Stimulated activated naive CD4-positive, alpha-beta T cell (primary cell): ENCODE measurements at regions not wholly inside any gene's neighbourhood (a gene's known extent, or its start where the extent isn't known, plus 50 kb on each side); places are given as distances from the start of the nearest gene placed in this dataset.
"Not testable (repeated sequence)": the region's sequence is repeated elsewhere in the genome, so short reads cannot be mapped to it uniquely, and the experiment has no call there.

Experiments
- DNase-seq, 6 experiments: peaks; one replicate each; lab custom pipeline; 2025; lab: John Stamatoyannopoulos, UW

GRCh38 chr14:55847766-55848165 is 267.8 kb downstream of the KTN1 start:
- DNase-seq = no peak

GRCh38 chr14:55848964-55849363 is 269.0 kb downstream of the KTN1 start:
- DNase-seq = no peak

- DNase-seq = no peak
Measured at GRCh38 chr14:55849833-55850232, 268.4 kb upstream of the PELI2 start.

DNA sequence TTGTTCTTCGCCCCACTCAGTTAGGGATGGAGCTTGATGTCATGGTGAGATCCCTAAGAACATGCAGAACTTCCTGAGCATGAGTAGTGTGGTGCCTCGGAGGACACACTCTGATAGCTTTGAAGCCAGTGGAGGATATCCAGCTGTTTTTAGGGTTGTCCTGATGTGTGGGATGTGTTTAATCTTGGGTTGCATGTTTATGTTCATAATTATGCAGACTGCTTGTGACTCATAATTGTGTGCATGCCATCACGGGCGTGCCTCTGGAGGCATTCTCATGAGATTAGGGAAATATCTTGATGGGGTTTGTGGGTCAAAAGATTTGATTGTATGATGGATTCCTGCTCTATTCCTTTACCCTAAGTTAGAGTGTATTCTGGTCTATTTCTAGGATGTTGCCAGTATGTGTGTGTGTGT is 267.4 kb upstream of the PELI2 start:
- no peak for DNase-seq

- no peak for DNase-seq
Measured at GRCh38 chr14:55851301-55851700, 266.9 kb upstream of the PELI2 start.

DNA sequence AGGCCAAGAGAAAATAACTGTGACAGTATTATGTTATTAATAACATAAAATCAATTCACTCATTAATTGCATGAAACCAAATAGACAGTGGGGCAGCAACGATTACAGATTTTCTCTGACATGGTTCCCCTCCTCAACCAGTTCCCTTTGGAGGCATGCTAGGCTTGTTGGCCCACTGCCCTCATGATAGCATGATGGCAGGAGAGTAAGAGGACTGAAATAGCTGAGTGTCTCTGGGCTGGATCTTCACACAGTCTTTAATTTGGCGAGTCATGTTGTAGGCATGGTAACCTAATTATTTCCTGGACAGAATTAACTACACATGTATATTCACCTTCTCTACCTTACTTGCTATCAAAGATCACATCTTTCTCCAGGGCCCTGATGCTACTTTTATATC is 266.2 kb upstream of the PELI2 start:
- DNase-seq = no peak

DNA sequence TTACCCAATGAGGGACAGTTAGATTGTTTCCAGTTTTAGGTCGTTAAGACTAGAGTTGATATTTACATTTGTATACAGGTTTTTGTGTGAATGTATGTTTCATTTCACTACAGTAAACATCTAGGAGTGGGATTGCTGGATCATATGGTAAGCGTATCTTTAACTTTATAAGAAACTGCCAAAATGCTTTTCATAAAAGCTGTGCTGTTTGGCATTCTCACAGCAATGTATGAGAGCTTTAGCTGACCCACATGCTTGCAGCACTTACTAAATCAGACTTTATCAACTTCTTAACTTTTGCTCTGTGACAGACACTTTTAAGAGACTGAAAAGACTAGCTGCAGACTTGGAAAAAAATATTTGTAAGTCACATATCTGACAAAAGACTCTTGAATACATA is 262.5 kb upstream of the PELI2 start:
- no peak for DNase-seq

DNA sequence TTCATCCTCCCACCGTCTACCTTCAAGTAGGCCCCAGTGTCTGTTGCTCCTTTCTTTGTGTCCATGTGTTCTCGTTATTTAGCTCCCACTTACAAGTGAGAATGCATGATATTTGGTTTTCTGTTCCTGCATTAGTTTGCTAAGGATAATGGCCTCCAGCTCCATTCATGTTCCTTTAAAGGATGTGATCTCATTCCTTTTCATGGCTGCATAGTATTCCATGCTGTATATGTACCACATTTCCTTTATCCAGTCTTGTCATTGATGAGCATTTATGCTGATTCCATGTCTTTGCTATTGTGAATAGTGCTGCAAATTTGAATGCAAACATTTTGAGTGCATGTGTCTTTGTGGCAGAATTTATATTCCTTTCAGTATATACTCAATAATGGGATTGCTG is 259.6 kb upstream of the PELI2 start:
- no peak for DNase-seq

DNA sequence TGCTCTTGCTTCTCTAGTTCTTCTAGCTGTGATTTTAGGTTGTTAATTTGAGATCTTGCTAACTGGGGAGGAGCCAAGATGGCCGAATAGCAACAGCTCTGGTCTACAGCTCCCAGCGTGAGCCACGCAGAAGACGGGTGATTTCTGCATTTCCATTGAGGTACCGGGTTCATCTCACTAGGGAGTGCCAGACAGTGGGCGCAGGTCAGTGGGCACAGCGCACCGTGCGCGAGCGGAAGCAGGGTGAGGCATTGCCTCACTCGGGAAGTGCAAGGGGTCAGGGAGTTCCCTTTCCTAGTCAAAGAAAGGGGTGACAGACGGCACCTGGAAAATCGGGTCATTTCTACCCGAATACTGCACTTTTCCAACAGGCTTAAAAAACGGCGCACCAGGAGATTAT is 256.6 kb upstream of the PELI2 start:
- DNase-seq = not testable (repeated sequence)

- no peak for DNase-seq
Measured at GRCh38 chr14:55864890-55865655, 253.1 kb upstream of the PELI2 start.

- DNase-seq = no peak
Measured at GRCh38 chr14:55867311-55867710, 250.9 kb upstream of the PELI2 start.

GRCh38 chr14:55867719-55868118 is 250.5 kb upstream of the PELI2 start:
- no peak for DNase-seq

GRCh38 chr14:55869397-55870049 is 248.7 kb upstream of the PELI2 start:
- DNase-seq = no peak

DNA sequence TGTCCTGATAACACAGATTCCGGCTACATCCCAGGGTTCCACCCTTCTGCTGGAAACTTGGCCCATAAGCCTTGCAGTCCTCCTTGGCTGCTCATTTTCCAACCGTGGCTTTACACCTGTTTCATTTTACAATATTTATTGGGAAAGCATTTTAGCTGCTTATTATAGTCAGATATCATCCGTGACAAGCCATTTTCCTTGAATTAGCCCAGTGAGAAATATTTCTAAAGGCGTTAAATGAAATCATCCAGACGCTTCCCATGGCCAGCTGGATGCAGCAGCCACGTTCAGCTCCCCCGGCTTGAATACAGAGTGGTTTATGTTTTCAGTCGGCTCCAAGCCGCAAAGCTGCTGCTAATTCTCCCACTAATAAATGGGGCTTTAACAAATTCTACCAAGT is 245.0 kb upstream of the PELI2 start:
- DNase-seq = no peak

GRCh38 chr14:55874785-55875184 is 243.4 kb upstream of the PELI2 start:
- DNase-seq = no peak

GRCh38 chr14:55877942-55878341 is 240.3 kb upstream of the PELI2 start:
- no peak for DNase-seq

DNA sequence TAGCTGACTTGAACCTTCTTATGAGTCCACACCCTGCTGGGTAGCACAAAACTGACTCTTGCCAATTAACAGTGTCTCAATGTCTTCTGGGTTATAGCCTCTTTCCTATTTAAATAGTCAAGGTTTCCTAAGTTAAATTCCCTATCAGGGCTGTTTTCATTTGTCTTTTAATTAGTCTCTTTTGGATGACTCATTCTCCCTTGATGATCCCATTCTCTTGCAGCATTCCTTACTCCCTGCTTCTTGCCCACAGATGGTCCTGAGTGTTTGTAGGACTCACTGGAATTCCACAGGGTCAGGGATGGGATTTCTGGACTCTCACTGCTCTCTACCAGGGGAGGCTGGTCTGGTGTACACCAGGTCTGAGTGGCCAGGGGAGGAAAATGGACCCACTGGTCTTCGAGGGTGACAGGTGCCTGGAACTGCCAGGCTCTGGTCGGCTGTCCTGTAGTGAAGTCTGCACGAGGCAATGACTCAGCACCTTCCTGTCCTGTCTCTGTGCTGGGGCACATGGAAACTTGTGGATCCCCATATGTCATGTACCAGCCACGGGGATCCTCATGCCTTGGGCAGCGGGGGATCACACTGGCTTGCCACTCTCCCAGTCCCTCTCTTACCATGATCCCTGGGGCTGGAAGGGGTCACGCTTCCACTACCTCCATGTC is 236.5 kb upstream of the PELI2 start:
- no peak for DNase-seq

- DNase-seq = no peak
Measured at GRCh38 chr14:55884819-55885218, 233.4 kb upstream of the PELI2 start.

DNA sequence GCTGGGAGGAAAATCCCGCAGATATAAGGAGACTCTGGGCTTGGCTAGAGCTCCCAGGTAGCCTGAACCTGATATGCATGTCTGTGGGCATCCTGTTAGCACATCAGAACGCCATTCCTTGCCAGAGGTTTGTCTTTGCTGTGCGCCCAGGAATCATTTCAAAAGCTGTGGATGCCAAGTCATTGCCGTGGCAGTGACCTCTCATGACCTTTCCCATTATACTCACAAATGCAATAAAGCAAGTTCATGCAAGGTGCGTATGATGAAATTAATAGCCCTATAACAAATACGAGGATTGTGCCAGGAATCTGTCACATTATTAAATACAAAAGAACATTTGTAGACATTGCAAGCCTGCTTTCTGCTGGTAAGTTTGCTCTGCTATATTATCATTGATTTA is 229.1 kb upstream of the PELI2 start:
- no peak for DNase-seq

GRCh38 chr14:55891692-55892091 is 226.5 kb upstream of the PELI2 start:
- DNase-seq = no peak

DNA sequence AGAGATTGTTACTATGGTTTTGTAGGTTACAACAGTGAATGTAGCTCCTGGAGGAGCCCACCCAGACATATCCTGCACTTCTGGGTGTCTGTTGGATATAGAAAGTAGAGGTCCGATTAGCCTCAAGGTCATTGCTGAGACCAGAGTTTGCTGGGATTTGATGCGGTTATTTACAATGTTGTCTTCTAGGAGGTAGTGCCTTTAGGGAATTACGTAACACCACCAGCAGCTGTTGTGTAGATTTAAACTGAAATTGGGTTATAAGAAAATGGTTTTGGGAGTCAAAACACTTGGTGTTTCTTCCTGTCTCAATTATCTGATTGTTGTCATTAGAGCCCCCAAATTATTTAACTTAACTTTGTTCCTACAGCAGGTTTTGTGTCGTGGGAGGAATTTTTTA is 225.3 kb upstream of the PELI2 start:
- no peak for DNase-seq

GRCh38 chr14:55893705-55894104 is 224.5 kb upstream of the PELI2 start:
- DNase-seq = no peak

DNA sequence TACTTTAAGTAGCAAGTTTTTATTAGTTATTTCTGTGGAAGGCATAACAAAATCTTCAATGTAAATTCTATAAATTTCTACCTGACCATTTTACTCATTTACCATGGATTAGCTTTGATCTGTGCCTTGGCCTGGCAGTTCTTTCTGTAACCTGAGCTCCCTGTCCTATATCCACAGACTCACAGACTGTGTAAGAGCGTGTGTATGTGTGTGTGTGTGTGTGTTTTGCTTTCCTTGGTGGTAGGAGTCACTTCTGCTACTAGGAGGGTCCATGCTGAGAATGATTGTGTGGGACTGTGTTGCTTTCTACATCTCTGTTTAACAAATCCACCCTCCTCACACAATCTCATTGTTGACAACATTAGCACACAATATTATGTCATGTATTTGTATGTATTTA is 221.2 kb upstream of the PELI2 start:
- no peak for DNase-seq
